OCI-LY7 (cell line): ENCODE measurements at regions not wholly inside any gene's neighbourhood (a gene's known extent, or its start where the extent isn't known, plus 50 kb on each side); places are given as distances from the start of the nearest gene placed in this dataset.

Experiments
- BruUV-seq: library from RNA; stranded (reverse); fragments of 400-500 nt; replicated peaks from 2 replicates; lab custom pipeline; 2021; lab: Mats Ljungman, UMichigan
- CTCF ChIA-PET: fragments of 300-600 bp; sonication (Branson Sonifier 250); formaldehyde crosslinking; loops from one replicate; lab custom pipeline; 2022; ENCODE audit warnings: antibody characterized with exemption; ENCODE audit not compliant: unreplicated experiment; lab: Charles Lee
- POLR2A ChIA-PET: fragments of 300-600 bp; sonication (Branson Sonifier 250); formaldehyde crosslinking; loops from one replicate; lab custom pipeline; 2022; ENCODE audit warnings: antibody characterized with exemption; lab: Charles Lee
- DNase-seq: peaks from one replicate; pipeline ENCODE4 v3.0.0-alpha.2; 2015; ENCODE audit warnings: low spot score
- H2AFZ ChIP-seq: fragments of 200-600 bp; sonication (generic), shearing (Covaris generic); 2 replicates; pipeline ENCODE4 v1.6.1; 2014; ENCODE audit warnings: mild to moderate bottlenecking, antibody characterized with exemption, low read length, moderate library complexity
- H3K27ac ChIP-seq: fragments of 200-600 bp; sonication (generic); 2 replicates; pipeline ENCODE4 v1.5.1; 2014; ENCODE audit warnings: mixed run types, low read depth, mild to moderate bottlenecking, moderate library complexity, low read length, inconsistent platforms; ENCODE audit not compliant: poor library complexity, severe bottlenecking
- H3K36me3 ChIP-seq: fragments of 200-600 bp; sonication (generic); 2 replicates; pipeline ENCODE4 v1.6.1; 2014; ENCODE audit warnings: mild to moderate bottlenecking, antibody characterized with exemption, low read length, moderate library complexity, mixed read lengths; ENCODE audit not compliant: insufficient read depth
- H3K4me1 ChIP-seq: fragments of 200-600 bp; sonication (generic); 2 replicates; pipeline ENCODE4 v1.5.1; 2014; ENCODE audit warnings: mild to moderate bottlenecking, low read length; ENCODE audit not compliant: insufficient read depth, poor library complexity, severe bottlenecking
- H3K4me2 ChIP-seq: fragments of 200-600 bp; sonication (generic); 2 replicates; pipeline ENCODE4 v1.6.1; 2014; ENCODE audit warnings: mild to moderate bottlenecking, low read length
- H3K4me3 ChIP-seq: fragments of 200-600 bp; sonication (generic); 2 replicates; pipeline ENCODE4 v1.5.1; 2014; ENCODE audit warnings: mild to moderate bottlenecking, low read depth, low read length; ENCODE audit not compliant: poor library complexity, severe bottlenecking
- H3K79me2 ChIP-seq: fragments of 200-600 bp; sonication (generic); 2 replicates; pipeline ENCODE4 v1.6.1; 2016; ENCODE audit warnings: low read depth, mild to moderate bottlenecking, low read length, moderate library complexity, mixed read lengths; ENCODE audit not compliant: insufficient read depth
- H3K9me2 ChIP-seq: fragments of 200-600 bp; sonication (generic); 2 replicates; pipeline ENCODE4 v1.6.1; 2016; ENCODE audit warnings: mild to moderate bottlenecking, low read length, mixed read lengths; ENCODE audit not compliant: insufficient read depth
- H3K9me3 ChIP-seq: fragments of 200-600 bp; sonication (generic); 2 replicates; pipeline ENCODE4 v1.6.1; 2014; ENCODE audit warnings: mild to moderate bottlenecking, mixed run types, low read length, mixed read lengths
- H4K20me1 ChIP-seq: fragments of 200-600 bp; sonication (generic); 2 replicates; pipeline ENCODE4 v1.6.1; 2014; ENCODE audit warnings: mild to moderate bottlenecking, antibody characterized with exemption, low read length, moderate library complexity, mixed read lengths; ENCODE audit not compliant: insufficient read depth
- EZH2phosphoT487 ChIP-seq: fragments of 200-600 bp; sonication (generic); IDR thresholded peaks from 2 replicates; pipeline ENCODE4 v1.6.1; 2018; ENCODE audit warnings: low read depth, borderline replicate concordance, mild to moderate bottlenecking, mixed run types, antibody characterized with exemption, low read length, moderate library complexity, mixed read lengths
- intact Hi-C: fragments of 100-400 bp; cut with micrococcal nuclease; formaldehyde crosslinking; loops from one replicate; pipeline ENCODE4 v1.10.0; 2022; ENCODE audit not compliant: unreplicated experiment
- TF ChIP-seq, protein P1 (sequence below): fragments of 200-600 bp; sonication (generic); conservative IDR thresholded peaks from 2 replicates; pipeline ENCODE4 v1.5.1; 2014; ENCODE audit warnings: mild to moderate bottlenecking, antibody characterized with exemption, low read length, moderate library complexity, mixed read lengths

DNA sequence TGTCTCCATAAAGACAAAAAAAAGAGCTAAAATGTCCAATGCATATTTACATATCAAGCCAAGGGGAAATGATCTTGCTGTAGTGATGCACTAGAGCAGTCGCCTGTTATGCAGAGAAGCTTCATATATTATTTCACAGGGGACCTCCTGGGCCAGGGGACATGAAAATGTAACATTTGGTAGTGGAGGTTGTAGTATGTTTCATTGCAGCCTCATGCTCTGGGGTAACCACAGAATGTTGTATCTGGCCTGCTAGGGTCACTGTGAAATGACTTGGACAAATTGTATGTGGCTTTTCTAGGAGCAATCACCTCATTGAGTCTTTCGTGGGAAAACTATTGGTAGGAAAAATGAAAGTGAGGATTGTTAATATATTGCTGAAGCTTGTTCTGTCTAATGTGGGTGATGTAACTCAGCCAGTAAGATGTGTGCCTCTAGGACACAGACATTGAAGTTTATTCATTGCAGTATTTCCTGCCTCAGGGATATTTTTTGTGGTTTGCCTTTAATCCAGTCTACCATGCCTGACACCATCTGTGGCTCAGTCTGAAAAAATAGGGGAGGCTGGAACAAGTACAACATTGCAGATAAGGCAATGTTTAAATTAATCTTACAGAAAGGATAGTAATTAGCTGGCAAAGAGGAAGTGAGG is 430.8 kb upstream of the TNC start:
- Histone ChIP-seq H3K9me2 (no peaks in the 10 kb centered on the region), H2AFZ (no peak overlapping the region), H3K36me3 (no peaks in the 10 kb centered on the region), H3K27ac (no peak overlapping the region), H3K79me2 (no peaks in the 10 kb centered on the region), H3K4me1 (no peaks in the 10 kb centered on the region), H3K4me3 (no peak overlapping the region), H3K4me2 (no peak overlapping the region), H4K20me1 (no peaks in the 10 kb centered on the region), H3K9me3 (no peaks in the 10 kb centered on the region)
- no TSS peak for BruUV-seq
- TF ChIP-seq, protein P1, sequence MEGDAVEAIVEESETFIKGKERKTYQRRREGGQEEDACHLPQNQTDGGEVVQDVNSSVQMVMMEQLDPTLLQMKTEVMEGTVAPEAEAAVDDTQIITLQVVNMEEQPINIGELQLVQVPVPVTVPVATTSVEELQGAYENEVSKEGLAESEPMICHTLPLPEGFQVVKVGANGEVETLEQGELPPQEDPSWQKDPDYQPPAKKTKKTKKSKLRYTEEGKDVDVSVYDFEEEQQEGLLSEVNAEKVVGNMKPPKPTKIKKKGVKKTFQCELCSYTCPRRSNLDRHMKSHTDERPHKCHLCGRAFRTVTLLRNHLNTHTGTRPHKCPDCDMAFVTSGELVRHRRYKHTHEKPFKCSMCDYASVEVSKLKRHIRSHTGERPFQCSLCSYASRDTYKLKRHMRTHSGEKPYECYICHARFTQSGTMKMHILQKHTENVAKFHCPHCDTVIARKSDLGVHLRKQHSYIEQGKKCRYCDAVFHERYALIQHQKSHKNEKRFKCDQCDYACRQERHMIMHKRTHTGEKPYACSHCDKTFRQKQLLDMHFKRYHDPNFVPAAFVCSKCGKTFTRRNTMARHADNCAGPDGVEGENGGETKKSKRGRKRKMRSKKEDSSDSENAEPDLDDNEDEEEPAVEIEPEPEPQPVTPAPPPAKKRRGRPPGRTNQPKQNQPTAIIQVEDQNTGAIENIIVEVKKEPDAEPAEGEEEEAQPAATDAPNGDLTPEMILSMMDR: no peak
- intact Hi-C loops: no loop called here
- POLR2A ChIA-PET: no interaction called here
- no peak for DNase-seq
- CTCF ChIA-PET: no interaction called here

DNA sequence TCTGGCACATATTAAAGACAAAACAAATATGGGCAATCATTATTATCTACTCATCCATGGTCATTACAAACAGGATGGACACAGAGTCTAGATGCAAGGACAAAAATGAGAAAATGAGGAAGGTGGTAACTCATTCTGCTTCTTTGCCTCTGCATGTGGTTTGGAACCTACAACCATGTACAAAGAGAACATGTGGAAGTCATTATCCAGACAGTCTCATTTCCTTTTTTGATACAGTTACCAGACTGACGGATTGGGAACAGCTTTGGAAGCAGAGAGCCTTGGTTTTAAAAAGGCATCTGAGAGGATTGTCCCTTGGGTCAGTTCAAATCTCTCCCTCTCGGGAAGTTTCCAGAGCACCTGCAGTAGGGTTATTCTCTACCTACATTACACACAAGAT is 433.4 kb upstream of the TNC start:
- Histone ChIP-seq H3K79me2 (no peaks in the 10 kb centered on the region), H3K36me3 (no peaks in the 10 kb centered on the region), H3K9me3 (no peaks in the 10 kb centered on the region), H3K4me1 (no peaks in the 10 kb centered on the region), H2AFZ (no peak overlapping the region), H3K9me2 (no peaks in the 10 kb centered on the region), H3K27ac (no peak overlapping the region), H3K4me3 (no peak overlapping the region), H4K20me1 (no peaks in the 10 kb centered on the region), H3K4me2 (no peak overlapping the region)
- POLR2A ChIA-PET: interaction anchor here (0.5 kb wide), 1 partner anchor 90 kb away, joined by 3 read pairs; no protein-coding TSS in a partner anchor
- no peak for DNase-seq
- TF ChIP-seq, protein P1: no peak
- TF ChIP-seq EZH2phosphoT487: no peak
- intact Hi-C loops: no loop called here
- CTCF ChIA-PET: no interaction called here
- BruUV-seq: no TSS peak

DNA sequence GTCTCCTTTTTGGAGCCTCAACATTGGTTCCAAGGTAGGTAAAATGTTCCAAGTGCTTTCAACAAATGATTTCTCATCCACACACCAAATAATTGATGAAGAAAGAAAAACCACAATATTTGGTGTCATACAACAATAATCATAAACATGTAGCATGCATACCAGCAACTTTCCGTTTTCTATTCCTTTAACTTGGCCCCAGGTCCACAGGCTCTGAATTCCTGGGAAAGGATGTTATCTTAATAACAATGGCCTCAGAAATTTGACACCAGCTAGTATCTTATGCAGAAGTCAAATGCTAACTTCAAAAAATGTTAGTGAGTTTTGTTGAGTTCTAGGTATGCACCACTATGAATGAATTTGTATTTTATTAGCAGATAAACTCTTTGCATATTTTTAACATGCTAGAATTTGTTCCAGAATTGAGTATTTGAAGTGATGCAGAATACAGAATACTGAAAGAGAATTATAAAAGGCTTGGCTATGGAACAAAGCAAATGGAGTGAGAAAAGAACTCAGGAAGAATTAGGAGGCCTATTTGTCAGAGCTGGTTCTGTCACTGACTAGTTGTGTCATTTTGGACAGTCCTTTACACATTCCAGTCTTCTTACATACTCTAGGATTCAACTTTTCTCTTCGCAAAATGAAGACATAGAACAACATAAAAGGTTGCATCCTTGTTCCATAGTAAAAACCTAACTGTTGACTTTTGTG is 435.3 kb upstream of the TNC start:
- H2AFZ ChIP-seq: no peak overlapping the region
- no peaks in the 10 kb centered on the region for H3K36me3 ChIP-seq
- intact Hi-C loops: no loop called here
- no peaks in the 10 kb centered on the region for H3K4me1 ChIP-seq
- no peaks in the 10 kb centered on the region for H3K79me2 ChIP-seq
- no peak overlapping the region for H3K4me3 ChIP-seq
- no peak for TF ChIP-seq EZH2phosphoT487
- TF ChIP-seq, protein P1: no peak
- H3K27ac ChIP-seq: no peak overlapping the region
- H3K9me3 ChIP-seq: no peaks in the 10 kb centered on the region
- ChIA-PET POLR2A (no interaction called here), CTCF (no interaction called here)
- no peaks in the 10 kb centered on the region for H3K9me2 ChIP-seq
- DNase-seq: no peak
- no peak overlapping the region for H3K4me2 ChIP-seq
- no peaks in the 10 kb centered on the region for H4K20me1 ChIP-seq
- BruUV-seq: no TSS peak
